Tibial nerve (tissue), 4 donors: ENCODE measurements at regions not wholly inside any gene's neighbourhood (a gene's known extent, or its start where the extent isn't known, plus 50 kb on each side); places are given as distances from the start of the nearest gene placed in this dataset.

Experiments
- DNase-seq, 2 donors: peaks; one replicate each; pipeline ENCODE4 v3.0.0-alpha.2; 2019; ENCODE audit warnings: low spot score in 2 of 2
- H3K27ac ChIP-seq, 4 donors: fragments of 200-600 bp; sonication (generic) in 3 of 4; one replicate each; pipeline ENCODE4 v1.5.1; 2017 to 2019; ENCODE audit warnings: mild to moderate bottlenecking in 1 of 4
- H3K27me3 ChIP-seq, 2 donors: fragments of 200-600 bp; sonication (generic) in 1 of 2; one replicate each; pipeline versions ENCODE4 v1.5.1 to v1.6.0; 2017 to 2019
- H3K36me3 ChIP-seq, 3 donors: fragments of 200-600 bp; sonication (generic); one replicate each; pipeline ENCODE4 v1.5.1; 2018 to 2019
- H3K4me1 ChIP-seq, 4 donors: fragments of 200-600 bp; sonication (generic) in 3 of 4; one replicate each; pipeline ENCODE4 v1.5.1; 2017 to 2019
- H3K4me3 ChIP-seq, 4 donors: fragments of 200-600 bp; sonication (generic) in 3 of 4; one replicate each; pipeline ENCODE4 v1.5.1; 2017 to 2019; ENCODE audit warnings: mild to moderate bottlenecking in 1 of 4, moderate library complexity in 1 of 4
- H3K9me3 ChIP-seq, 4 donors: fragments of 200-600 bp; sonication (generic) in 3 of 4; one replicate each; pipeline ENCODE4 v1.5.1; 2017 to 2019
- CTCF ChIP-seq, 5 experiments: fragments of 200-600 bp in 3 of 5; fragments of 450-650 bp in 2 of 5; sonication (generic) in 3 of 5; IDR thresholded peaks; one replicate each; pipeline ENCODE4 v1.5.1; 2016 to 2019; ENCODE audit warnings: antibody characterized with exemption in 5 of 5, mild to moderate bottlenecking in 3 of 5, moderate library complexity in 2 of 5
- EP300 ChIP-seq, 2 donors: sonication (generic); formaldehyde crosslinking; IDR thresholded peaks; one replicate each; pipeline ENCODE4 v1.6.1; 2017; ENCODE audit warnings: antibody characterized with exemption in 2 of 2, mild to moderate bottlenecking in 1 of 2
- POLR2A ChIP-seq, 2 donors: fragments of 450-650 bp; IDR thresholded peaks; one replicate each; pipeline ENCODE4 v1.6.1; 2017; ENCODE audit warnings: antibody characterized with exemption in 2 of 2, mild to moderate bottlenecking in 2 of 2, moderate library complexity in 2 of 2
- WGBS, 2 donors: methylation state at CpG; one replicate each; pipeline ENCODE4 v1.1.5; 2018; 5-methylcytosine and 5-hydroxymethylcytosine counted together

- Histone ChIP-seq H3K27ac (no peak overlapping the region), H3K27me3 (no peaks in the 10 kb centered on the region), H3K4me3 (no peak overlapping the region), H3K4me1 (peaks cover 0 to 17% (median 2%) of the 10 kb centered on the region in 4 donors), H3K36me3 (no peaks in the 10 kb centered on the region), H3K9me3 (no peaks in the 10 kb centered on the region)
- WGBS, 2 donors: 83 to 94% methylated on average over 3 of the region's 3 CpGs
- TF ChIP-seq CTCF (IDR thresholded peaks at IDR 0.05) (no peak), POLR2A (IDR thresholded peaks at IDR 0.05) (no peak), EP300 (IDR thresholded peaks at IDR 0.05) (no peak)
- DNase-seq: no peak
Measured at GRCh38 chr1:78420181-78420580, 70.6 kb upstream of the PTGFR start.

GRCh38 chr1:78420688-78421087, 70.1 kb upstream of the PTGFR start:
- Histone ChIP-seq H3K27me3 (no peaks in the 10 kb centered on the region), H3K36me3 (no peaks in the 10 kb centered on the region), H3K9me3 (no peaks in the 10 kb centered on the region), H3K27ac (no peak overlapping the region), H3K4me1 (peaks cover 0 to 17% (median 2%) of the 10 kb centered on the region in 4 donors), H3K4me3 (no peak overlapping the region)
- no peak for TF ChIP-seq CTCF (IDR thresholded peaks at IDR 0.05)
- TF ChIP-seq EP300 (IDR thresholded peaks at IDR 0.05): no peak
- no peak for TF ChIP-seq POLR2A (IDR thresholded peaks at IDR 0.05)
- DNase-seq: no peak

GRCh38 chr1:78424720-78425119, 66.1 kb upstream of the PTGFR start:
- H3K9me3 ChIP-seq: no peaks in the 10 kb centered on the region
- peaks cover 0 to 18% (median 0%) of the 10 kb centered on the region in 4 donors for H3K4me1 ChIP-seq
- no peaks in the 10 kb centered on the region for H3K36me3 ChIP-seq
- TF ChIP-seq CTCF (IDR thresholded peaks at IDR 0.05) (no peak), POLR2A (IDR thresholded peaks at IDR 0.05) (no peak), EP300 (IDR thresholded peaks at IDR 0.05) (no peak)
- 82 to 86% methylated on average over 5 of the region's 5 CpGs for WGBS, 2 donors
- H3K27me3 ChIP-seq: no peaks in the 10 kb centered on the region
- DNase-seq: no peak
- no peak overlapping the region for H3K4me3 ChIP-seq
- H3K27ac ChIP-seq: no peak overlapping the region

GRCh38 chr1:78426408-78426807, 64.4 kb upstream of the PTGFR start:
- no peak for DNase-seq
- 25 to 35% methylated on average over 4 of the region's 4 CpGs for WGBS, 2 donors
- Histone ChIP-seq H3K27ac (peak overlapping the region in 2 of 4 donors; percentile 40 to 73), H3K4me1 (peaks cover 0 to 18% (median 0%) of the 10 kb centered on the region in 4 donors), H3K27me3 (no peaks in the 10 kb centered on the region), H3K4me3 (no peak overlapping the region), H3K9me3 (no peaks in the 10 kb centered on the region), H3K36me3 (no peaks in the 10 kb centered on the region)
- TF ChIP-seq CTCF (IDR thresholded peaks at IDR 0.05) (no peak), EP300 (IDR thresholded peaks at IDR 0.05) (no peak), POLR2A (IDR thresholded peaks at IDR 0.05) (no peak)

GRCh38 chr1:78427506-78427905, 63.3 kb upstream of the PTGFR start:
- TF ChIP-seq POLR2A (IDR thresholded peaks at IDR 0.05): no peak
- no peak for TF ChIP-seq EP300 (IDR thresholded peaks at IDR 0.05)
- no peak for TF ChIP-seq CTCF (IDR thresholded peaks at IDR 0.05)
- Histone ChIP-seq H3K4me1 (peaks cover 0 to 18% (median 0%) of the 10 kb centered on the region in 4 donors), H3K27me3 (no peaks in the 10 kb centered on the region), H3K4me3 (no peak overlapping the region), H3K27ac (peak overlapping the region in 1 of 4 donors; percentile 73), H3K9me3 (no peaks in the 10 kb centered on the region), H3K36me3 (no peaks in the 10 kb centered on the region)
- DNase-seq: no peak
- 38 to 42% methylated on average over 2 of the region's 2 CpGs for WGBS, 2 donors
